CD14-positive monocyte (primary cell): ENCODE measurements at regions not wholly inside any gene's neighbourhood (a gene's known extent, or its start where the extent isn't known, plus 50 kb on each side); places are given as distances from the start of the nearest gene placed in this dataset.

Source experiments
- DNase-seq, 3 donors: peaks; one replicate each; pipeline ENCODE4 v3.0.0-alpha.2; 2011 to 2022
- H2AFZ ChIP-seq: 2 replicates; pipeline ENCODE4 v1.6.0; 2012; ENCODE audit warnings: mild to moderate bottlenecking, low read depth, low read length, inconsistent platforms; ENCODE audit not compliant: insufficient read depth, poor library complexity, severe bottlenecking
- H3K27ac ChIP-seq, 2 donors: 1 replicate in 1 of 2; 2 replicates in 1 of 2; pipeline ENCODE4 v1.5.1; 2012 to 2013; ENCODE audit warnings: low read length in 2 of 2, control low read depth in 1 of 2, inconsistent platforms in 1 of 2, low read depth in 1 of 2, mild to moderate bottlenecking in 1 of 2
- H3K27me3 ChIP-seq, 2 donors: one replicate each; pipeline versions ENCODE4 v1.6.0 to v1.6.1; 2011 to 2013; ENCODE audit warnings: low read length in 2 of 2; ENCODE audit not compliant: control insufficient read depth in 2 of 2, insufficient read depth in 2 of 2
- H3K36me3 ChIP-seq, 2 donors: replicated peaks in 1 of 2; 1 replicate in 1 of 2; 2 replicates in 1 of 2; pipeline versions ENCODE4 v1.5.1 to v1.6.1; 2012 to 2013; ENCODE audit warnings: low read length in 2 of 2, control low read depth in 1 of 2, inconsistent platforms in 1 of 2, mild to moderate bottlenecking in 1 of 2; ENCODE audit not compliant: insufficient read depth in 2 of 2, control insufficient read depth in 1 of 2
- H3K4me1 ChIP-seq, 2 donors: 1 replicate in 1 of 2; 2 replicates in 1 of 2; pipeline versions ENCODE4 v1.5.1 to v1.6.1; 2012 to 2013; ENCODE audit warnings: low read length in 2 of 2, control low read depth in 1 of 2, inconsistent platforms in 1 of 2, mild to moderate bottlenecking in 1 of 2, moderate library complexity in 1 of 2; ENCODE audit not compliant: insufficient read depth in 2 of 2, control insufficient read depth in 1 of 2
- H3K4me2 ChIP-seq: replicated peaks from 2 replicates; pipeline ENCODE3; 2012; ENCODE audit warnings: low read length, moderate library complexity, mild to moderate bottlenecking; ENCODE audit not compliant: poor library complexity, severe bottlenecking; ENCODE audit errors: extremely low read depth
- H3K4me3 ChIP-seq, 3 experiments: fragments of 200-600 bp in 1 of 3; sonication (generic) in 1 of 3; replicated peaks in 1 of 3; 1 replicate in 2 of 3; 2 replicates in 1 of 3; pipeline ENCODE4 v1.5.1; 2011 to 2013; ENCODE audit warnings: low read length in 3 of 3, mild to moderate bottlenecking in 3 of 3, control low read depth in 2 of 3, low read depth in 2 of 3, inconsistent platforms in 1 of 3, moderate library complexity in 1 of 3
- H3K79me2 ChIP-seq: 2 replicates; pipeline ENCODE4 v1.6.0; 2012; ENCODE audit warnings: mild to moderate bottlenecking, control low read depth, inconsistent platforms, low read length, moderate library complexity; ENCODE audit not compliant: insufficient read depth
- H3K9ac ChIP-seq: 2 replicates; pipeline ENCODE4 v1.6.0; 2017; ENCODE audit warnings: low read length, mild to moderate bottlenecking; ENCODE audit not compliant: insufficient read depth, poor library complexity, severe bottlenecking
- H3K9me3 ChIP-seq, 2 donors: replicated peaks in 1 of 2; 1 replicate in 1 of 2; 2 replicates in 1 of 2; pipeline versions ENCODE4 v1.5.1 to v1.6.1; 2012 to 2013; ENCODE audit warnings: low read length in 2 of 2, control low read depth in 1 of 2; ENCODE audit not compliant: control insufficient read depth in 1 of 2, insufficient read depth in 1 of 2
- H4K20me1 ChIP-seq: 2 replicates; pipeline ENCODE4 v1.6.0; 2012; ENCODE audit warnings: mild to moderate bottlenecking, low read length, control low read depth, moderate library complexity; ENCODE audit not compliant: insufficient read depth
- H3K27ac Mint-ChIP-seq, 7 donors: one replicate each; pipeline ENCODE4 v1.8.0; 2020; ENCODE audit warnings: mild to moderate bottlenecking in 7 of 7, mixed read lengths in 7 of 7, moderate library complexity in 6 of 7, inconsistent platforms in 2 of 7
- H3K27me3 Mint-ChIP-seq, 3 donors: one replicate each; pipeline ENCODE4 v1.8.0; 2021 to 2022; ENCODE audit warnings: low read depth in 3 of 3, mild to moderate bottlenecking in 3 of 3, mixed read lengths in 3 of 3, moderate library complexity in 3 of 3, inconsistent platforms in 1 of 3
- H3K36me3 Mint-ChIP-seq, 2 donors: one replicate each; pipeline ENCODE4 v1.8.0; 2020; ENCODE audit warnings: mixed read lengths in 2 of 2, inconsistent platforms in 1 of 2, mild to moderate bottlenecking in 1 of 2
- H3K4me1 Mint-ChIP-seq: one replicate; pipeline ENCODE4 v1.8.0; 2020; ENCODE audit warnings: mild to moderate bottlenecking, mixed read lengths
- H3K4me3 Mint-ChIP-seq, 2 donors: one replicate each; pipeline ENCODE4 v1.8.0; 2020; ENCODE audit warnings: mild to moderate bottlenecking in 2 of 2, mixed read lengths in 2 of 2, moderate library complexity in 1 of 2
- H3K9me3 Mint-ChIP-seq, 7 donors: one replicate each; pipeline ENCODE4 v1.8.0; 2020 to 2022; ENCODE audit warnings: mixed read lengths in 7 of 7, mild to moderate bottlenecking in 6 of 7, moderate library complexity in 6 of 7, inconsistent platforms in 2 of 7
- WGBS: methylation state at CpG from one replicate; pipeline ENCODE4 v1.1.5; 2013; ENCODE audit warnings: missing lambda C conversion rate; ENCODE audit not compliant: insufficient coverage; 5-methylcytosine and 5-hydroxymethylcytosine counted together
- intact Hi-C, 2 donors: fragments of 100-400 bp; cut with micrococcal nuclease; formaldehyde crosslinking; loops; one replicate each; pipeline versions ENCODE4 v1.15.0 to v1.15.1; 2023
- TF ChIP-seq, protein P1 (sequence below): fragments of 200-600 bp; IDR thresholded peaks from one replicate; pipeline ENCODE4 v1.8.0; 2022; ENCODE audit warnings: antibody characterized with exemption, mild to moderate bottlenecking

DNA sequence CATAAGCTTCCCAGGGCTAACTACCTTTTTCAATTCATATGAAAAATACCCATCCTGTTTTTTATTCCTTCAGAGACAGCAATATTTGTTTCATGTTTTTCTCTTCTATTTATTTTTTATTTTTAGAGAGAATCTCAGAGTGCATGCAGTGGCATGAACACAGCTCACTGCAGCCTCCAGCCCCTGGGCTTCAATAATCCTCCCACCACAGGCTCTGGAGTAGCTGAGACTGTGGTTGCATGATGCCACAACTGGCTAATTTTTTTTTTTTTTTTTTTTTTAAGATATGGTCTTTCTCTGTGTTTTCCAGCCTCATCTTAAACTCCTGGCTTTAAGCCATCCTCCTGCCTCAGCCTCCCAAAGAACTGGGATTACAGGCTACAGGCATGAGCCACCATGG, 296.7 kb upstream of the AKR1E2 start:
- Mint-ChIP-seq H3K27me3 (peaks cover 0 to 2% (median 2%) of the 10 kb centered on the region in 3 donors), H3K36me3 (no peaks in the 10 kb centered on the region), H3K4me1 (no peaks in the 10 kb centered on the region), H3K9me3 (peaks cover 0 to 3% (median 0%) of the 10 kb centered on the region in 7 donors), H3K27ac (no peak overlapping the region), H3K4me3 (no peak overlapping the region)
- intact Hi-C loops, result no loop called here
- Histone ChIP-seq H3K4me2 (no peak overlapping the region), H3K4me3 (no peak overlapping the region), H4K20me1 (no peaks in the 10 kb centered on the region), H3K36me3 (no peaks in the 10 kb centered on the region), H3K27me3 (no peaks in the 10 kb centered on the region), H3K9me3 (no peaks in the 10 kb centered on the region), H3K4me1 (no peaks in the 10 kb centered on the region), H3K27ac (no peak overlapping the region), H2AFZ (no peak overlapping the region), H3K79me2 (no peaks in the 10 kb centered on the region), H3K9ac (no peak overlapping the region)
- DNase-seq, result no peak
- TF ChIP-seq, protein P1, sequence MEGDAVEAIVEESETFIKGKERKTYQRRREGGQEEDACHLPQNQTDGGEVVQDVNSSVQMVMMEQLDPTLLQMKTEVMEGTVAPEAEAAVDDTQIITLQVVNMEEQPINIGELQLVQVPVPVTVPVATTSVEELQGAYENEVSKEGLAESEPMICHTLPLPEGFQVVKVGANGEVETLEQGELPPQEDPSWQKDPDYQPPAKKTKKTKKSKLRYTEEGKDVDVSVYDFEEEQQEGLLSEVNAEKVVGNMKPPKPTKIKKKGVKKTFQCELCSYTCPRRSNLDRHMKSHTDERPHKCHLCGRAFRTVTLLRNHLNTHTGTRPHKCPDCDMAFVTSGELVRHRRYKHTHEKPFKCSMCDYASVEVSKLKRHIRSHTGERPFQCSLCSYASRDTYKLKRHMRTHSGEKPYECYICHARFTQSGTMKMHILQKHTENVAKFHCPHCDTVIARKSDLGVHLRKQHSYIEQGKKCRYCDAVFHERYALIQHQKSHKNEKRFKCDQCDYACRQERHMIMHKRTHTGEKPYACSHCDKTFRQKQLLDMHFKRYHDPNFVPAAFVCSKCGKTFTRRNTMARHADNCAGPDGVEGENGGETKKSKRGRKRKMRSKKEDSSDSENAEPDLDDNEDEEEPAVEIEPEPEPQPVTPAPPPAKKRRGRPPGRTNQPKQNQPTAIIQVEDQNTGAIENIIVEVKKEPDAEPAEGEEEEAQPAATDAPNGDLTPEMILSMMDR, result no peak

DNA sequence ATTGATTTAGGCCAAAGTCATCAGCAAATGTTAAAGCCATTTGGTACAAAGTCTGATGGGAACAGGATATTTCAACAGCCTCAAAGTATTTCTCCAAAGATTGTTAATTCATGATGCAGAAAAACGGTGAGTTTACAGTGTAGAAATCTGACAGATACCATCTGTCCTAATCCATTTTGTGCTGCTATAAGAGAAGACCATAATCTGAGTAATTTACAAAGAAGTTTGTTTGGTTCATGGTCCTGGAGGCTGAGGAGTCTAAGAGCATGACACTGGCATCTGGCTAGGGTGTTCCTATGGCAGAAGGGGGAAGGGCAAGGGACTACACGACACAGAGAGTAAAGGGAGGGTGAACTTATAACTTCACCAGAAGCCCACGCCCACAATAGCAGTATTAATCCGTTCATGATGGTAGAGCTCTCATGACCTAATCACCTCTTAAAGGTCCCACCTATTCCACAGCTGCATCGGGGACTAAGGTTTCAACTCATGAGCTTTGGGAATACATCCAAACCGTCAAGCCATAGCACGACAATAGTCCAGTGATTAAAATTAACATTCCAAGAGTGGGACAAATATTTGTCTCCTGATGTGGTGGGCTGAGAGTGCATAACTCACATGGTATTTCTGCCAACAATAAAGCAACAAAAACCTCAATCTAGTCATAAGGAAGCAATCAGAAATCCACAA, 298.6 kb upstream of the AKR1E2 start:
- Histone ChIP-seq H2AFZ (no peak overlapping the region), H3K4me1 (no peaks in the 10 kb centered on the region), H3K36me3 (no peaks in the 10 kb centered on the region), H4K20me1 (no peaks in the 10 kb centered on the region), H3K9ac (no peak overlapping the region), H3K9me3 (no peaks in the 10 kb centered on the region), H3K27me3 (no peaks in the 10 kb centered on the region), H3K4me3 (no peak overlapping the region), H3K4me2 (no peak overlapping the region), H3K27ac (no peak overlapping the region), H3K79me2 (no peaks in the 10 kb centered on the region)
- H3K4me1 Mint-ChIP-seq, result no peaks in the 10 kb centered on the region
- TF ChIP-seq, protein P1, result no peak
- peaks cover 0 to 2% (median 2%) of the 10 kb centered on the region in 3 donors for H3K27me3 Mint-ChIP-seq
- 92% methylated on average over 2 of the region's 7 CpGs for WGBS
- H3K27ac Mint-ChIP-seq, result peak overlapping the region in 1 of 7 donors; percentile 2
- H3K9me3 Mint-ChIP-seq, result peaks cover 0 to 3% (median 0%) of the 10 kb centered on the region in 7 donors
- no peaks in the 10 kb centered on the region for H3K36me3 Mint-ChIP-seq
- no peak for DNase-seq
- no peak overlapping the region for H3K4me3 Mint-ChIP-seq
- intact Hi-C loops, result no loop called here
